SK-N-SH treated with all-trans-retinoic acid at 6 μM for 48 hours (cell line): ENCODE measurements at regions not wholly inside any gene's neighbourhood (a gene's known extent, or its start where the extent isn't known, plus 50 kb on each side); places are given as distances from the start of the nearest gene placed in this dataset.

Source experiments
- BACH2 ChIP-seq: fragments of 250-450 bp; sonication (Bioruptor Pico); IDR thresholded peaks from 2 replicates; pipeline ENCODE4 v1.9.0; 2021; ENCODE audit warnings: mild to moderate bottlenecking, borderline replicate concordance
- CSRNP3 ChIP-seq: fragments of 250-450 bp; sonication (Bioruptor Pico); IDR thresholded peaks from 2 replicates; pipeline ENCODE4 v1.5.1; 2021; ENCODE audit warnings: mild to moderate bottlenecking, moderate library complexity
- ESRRG ChIP-seq: fragments of 250-450 bp; sonication (Bioruptor Pico); IDR thresholded peaks from 2 replicates; pipeline ENCODE4 v1.6.1; 2021; ENCODE audit warnings: mild to moderate bottlenecking
- OSR1 ChIP-seq: fragments of 250-450 bp; sonication (Bioruptor Pico); IDR thresholded peaks from 2 replicates; pipeline ENCODE4 v1.8.0; 2022; ENCODE audit warnings: moderate library complexity, mild to moderate bottlenecking, inconsistent platforms
- POU6F1 ChIP-seq: fragments of 250-450 bp; sonication (Bioruptor Pico); IDR thresholded peaks from 2 replicates; pipeline ENCODE4 v1.8.0; 2021; ENCODE audit warnings: low read depth, mild to moderate bottlenecking, moderate library complexity, borderline replicate concordance
- RARB ChIP-seq: fragments of 250-450 bp; sonication (Bioruptor Pico); IDR thresholded peaks from 2 replicates; pipeline ENCODE4 v1.8.0; 2021; ENCODE audit warnings: mild to moderate bottlenecking, moderate library complexity
- TCF4 ChIP-seq: fragments of 250-450 bp; sonication (Bioruptor Pico); IDR thresholded peaks from 2 replicates; pipeline ENCODE4 v1.8.0; 2021; ENCODE audit warnings: mild to moderate bottlenecking, moderate library complexity, borderline replicate concordance
- ZFP3 ChIP-seq: fragments of 250-450 bp; sonication (Bioruptor Pico); IDR thresholded peaks from 2 replicates; pipeline ENCODE4 v1.5.0; 2020; ENCODE audit warnings: mild to moderate bottlenecking, moderate library complexity
- ZNF8 ChIP-seq: fragments of 450-650 bp; formaldehyde crosslinking; IDR thresholded peaks from 2 replicates; pipeline ENCODE4 v1.5.0; 2020; ENCODE audit warnings: mild to moderate bottlenecking, moderate library complexity
- TF ChIP-seq, protein P1 (sequence below): fragments of 250-450 bp; sonication (Bioruptor Pico); IDR thresholded peaks from 2 replicates; pipeline ENCODE4 v1.5.0; 2020; ENCODE audit warnings: mild to moderate bottlenecking, moderate library complexity
- TF ChIP-seq, protein P2 (sequence below): fragments of 250-450 bp; sonication (Bioruptor Pico); IDR thresholded peaks from 2 replicates; pipeline ENCODE4 v1.5.1; 2020; ENCODE audit warnings: low read depth, mild to moderate bottlenecking, moderate library complexity
- TF ChIP-seq, protein P3 (sequence below): fragments of 250-450 bp; sonication (Bioruptor Pico); IDR thresholded peaks from 2 replicates; pipeline ENCODE4 v1.8.0; 2020; ENCODE audit warnings: mild to moderate bottlenecking, moderate library complexity, borderline replicate concordance

- TF ChIP-seq RARB (CRISPR knock-in tag) (no peak), BACH2 (CRISPR knock-in tag) (no peak), POU6F1 (CRISPR knock-in tag) (no peak), ZFP3 (CRISPR knock-in tag) (no peak), OSR1 (CRISPR knock-in tag) (no peak), ESRRG (CRISPR knock-in tag) (no peak), TCF4 (no peak), ZNF8 (CRISPR knock-in tag) (no peak), CSRNP3 (CRISPR knock-in tag) (no peak)
- TF ChIP-seq, protein P1, sequence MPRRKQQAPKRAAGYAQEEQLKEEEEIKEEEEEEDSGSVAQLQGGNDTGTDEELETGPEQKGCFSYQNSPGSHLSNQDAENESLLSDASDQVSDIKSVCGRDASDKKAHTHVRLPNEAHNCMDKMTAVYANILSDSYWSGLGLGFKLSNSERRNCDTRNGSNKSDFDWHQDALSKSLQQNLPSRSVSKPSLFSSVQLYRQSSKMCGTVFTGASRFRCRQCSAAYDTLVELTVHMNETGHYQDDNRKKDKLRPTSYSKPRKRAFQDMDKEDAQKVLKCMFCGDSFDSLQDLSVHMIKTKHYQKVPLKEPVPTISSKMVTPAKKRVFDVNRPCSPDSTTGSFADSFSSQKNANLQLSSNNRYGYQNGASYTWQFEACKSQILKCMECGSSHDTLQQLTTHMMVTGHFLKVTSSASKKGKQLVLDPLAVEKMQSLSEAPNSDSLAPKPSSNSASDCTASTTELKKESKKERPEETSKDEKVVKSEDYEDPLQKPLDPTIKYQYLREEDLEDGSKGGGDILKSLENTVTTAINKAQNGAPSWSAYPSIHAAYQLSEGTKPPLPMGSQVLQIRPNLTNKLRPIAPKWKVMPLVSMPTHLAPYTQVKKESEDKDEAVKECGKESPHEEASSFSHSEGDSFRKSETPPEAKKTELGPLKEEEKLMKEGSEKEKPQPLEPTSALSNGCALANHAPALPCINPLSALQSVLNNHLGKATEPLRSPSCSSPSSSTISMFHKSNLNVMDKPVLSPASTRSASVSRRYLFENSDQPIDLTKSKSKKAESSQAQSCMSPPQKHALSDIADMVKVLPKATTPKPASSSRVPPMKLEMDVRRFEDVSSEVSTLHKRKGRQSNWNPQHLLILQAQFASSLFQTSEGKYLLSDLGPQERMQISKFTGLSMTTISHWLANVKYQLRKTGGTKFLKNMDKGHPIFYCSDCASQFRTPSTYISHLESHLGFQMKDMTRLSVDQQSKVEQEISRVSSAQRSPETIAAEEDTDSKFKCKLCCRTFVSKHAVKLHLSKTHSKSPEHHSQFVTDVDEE (CRISPR knock-in tag) = no peak
- TF ChIP-seq, protein P2, sequence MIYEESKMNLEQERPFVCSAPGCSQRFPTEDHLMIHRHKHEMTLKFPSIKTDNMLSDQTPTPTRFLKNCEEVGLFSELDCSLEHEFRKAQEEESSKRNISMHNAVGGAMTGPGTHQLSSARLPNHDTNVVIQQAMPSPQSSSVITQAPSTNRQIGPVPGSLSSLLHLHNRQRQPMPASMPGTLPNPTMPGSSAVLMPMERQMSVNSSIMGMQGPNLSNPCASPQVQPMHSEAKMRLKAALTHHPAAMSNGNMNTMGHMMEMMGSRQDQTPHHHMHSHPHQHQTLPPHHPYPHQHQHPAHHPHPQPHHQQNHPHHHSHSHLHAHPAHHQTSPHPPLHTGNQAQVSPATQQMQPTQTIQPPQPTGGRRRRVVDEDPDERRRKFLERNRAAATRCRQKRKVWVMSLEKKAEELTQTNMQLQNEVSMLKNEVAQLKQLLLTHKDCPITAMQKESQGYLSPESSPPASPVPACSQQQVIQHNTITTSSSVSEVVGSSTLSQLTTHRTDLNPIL (CRISPR knock-in tag) = no peak
- TF ChIP-seq, protein P3, sequence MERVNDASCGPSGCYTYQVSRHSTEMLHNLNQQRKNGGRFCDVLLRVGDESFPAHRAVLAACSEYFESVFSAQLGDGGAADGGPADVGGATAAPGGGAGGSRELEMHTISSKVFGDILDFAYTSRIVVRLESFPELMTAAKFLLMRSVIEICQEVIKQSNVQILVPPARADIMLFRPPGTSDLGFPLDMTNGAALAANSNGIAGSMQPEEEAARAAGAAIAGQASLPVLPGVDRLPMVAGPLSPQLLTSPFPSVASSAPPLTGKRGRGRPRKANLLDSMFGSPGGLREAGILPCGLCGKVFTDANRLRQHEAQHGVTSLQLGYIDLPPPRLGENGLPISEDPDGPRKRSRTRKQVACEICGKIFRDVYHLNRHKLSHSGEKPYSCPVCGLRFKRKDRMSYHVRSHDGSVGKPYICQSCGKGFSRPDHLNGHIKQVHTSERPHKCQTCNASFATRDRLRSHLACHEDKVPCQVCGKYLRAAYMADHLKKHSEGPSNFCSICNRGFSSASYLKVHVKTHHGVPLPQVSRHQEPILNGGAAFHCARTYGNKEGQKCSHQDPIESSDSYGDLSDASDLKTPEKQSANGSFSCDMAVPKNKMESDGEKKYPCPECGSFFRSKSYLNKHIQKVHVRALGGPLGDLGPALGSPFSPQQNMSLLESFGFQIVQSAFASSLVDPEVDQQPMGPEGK (CRISPR knock-in tag) = no peak
Measured at GRCh38 chr2:226267516-226268289, 531.9 kb downstream of the IRS1 start.
